ENCODE measurements at regions not wholly inside any gene's neighbourhood (a gene's known extent, or its start where the extent isn't known, plus 50 kb on each side); places are given as distances from the start of the nearest gene placed in this dataset.

DNA sequence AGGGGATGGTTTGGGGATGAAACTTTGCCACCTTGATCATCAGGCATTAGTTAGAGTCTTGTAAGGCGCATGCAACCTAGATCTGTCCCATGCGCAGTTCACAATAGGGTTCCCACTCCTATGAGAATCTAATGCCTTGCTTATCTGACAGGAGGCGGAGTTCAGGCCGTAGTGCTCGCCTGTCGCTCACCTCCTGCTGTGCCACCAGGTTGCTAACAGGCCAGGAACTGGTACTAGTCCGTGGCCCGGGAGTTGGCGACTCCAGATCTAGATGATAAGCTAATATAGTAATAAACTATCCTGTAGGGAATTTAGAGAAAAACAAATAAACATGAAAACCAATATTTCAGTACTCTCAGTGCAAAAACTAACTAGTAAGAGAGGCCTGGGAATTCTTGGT is 155.4 kb upstream of the ANO5 start:
- no peaks in the 10 kb centered on the region for H3K9me3 ChIP-seq (ENCODE audit: control insufficient read depth, insufficient read depth, low read length)
- H3K27me3 ChIP-seq (ENCODE audit: control insufficient read depth, insufficient read depth, low read length): no peaks in the 10 kb centered on the region
- 95% methylated on average over 4 of the region's 9 CpGs for WGBS (ENCODE audit: insufficient coverage)
- no peak overlapping the region for H3K27ac ChIP-seq (ENCODE audit: low read depth, low read length)
- DNase-seq (ENCODE audit: low read depth in 4 of 6, low spot score in 6 of 6): no peak
- no peaks in the 10 kb centered on the region for H3K36me3 ChIP-seq (ENCODE audit: control insufficient read depth, insufficient read depth, low read length)
- H3K4me3 ChIP-seq (ENCODE audit: low read depth, low read length): no peak overlapping the region
- H3K4me1 ChIP-seq (ENCODE audit: control insufficient read depth, insufficient read depth, low read length): no peaks in the 10 kb centered on the region

DNA sequence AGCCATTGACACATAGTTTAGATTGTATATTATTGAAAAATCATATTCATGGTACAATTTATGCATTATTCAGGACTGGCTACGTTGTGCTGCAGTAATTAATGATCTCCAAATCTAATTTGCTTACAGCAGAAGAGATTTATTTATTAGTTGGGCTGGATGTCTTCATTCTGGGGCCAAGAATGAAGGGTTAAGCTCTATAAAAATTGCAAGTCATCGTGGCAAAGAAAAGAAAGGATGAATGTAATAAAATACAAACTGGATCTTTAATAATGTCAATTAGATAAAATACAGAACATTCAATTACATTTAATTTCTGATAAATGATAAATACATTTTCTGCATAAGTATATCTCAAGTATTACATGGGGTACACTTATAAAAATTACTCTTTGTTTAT is 151.8 kb upstream of the ANO5 start:
- Histone ChIP-seq H3K27ac (ENCODE audit: low read depth, low read length) (no peak overlapping the region), H3K4me3 (ENCODE audit: low read depth, low read length) (no peak overlapping the region), H3K4me1 (ENCODE audit: control insufficient read depth, insufficient read depth, low read length) (no peaks in the 10 kb centered on the region), H3K9me3 (ENCODE audit: control insufficient read depth, insufficient read depth, low read length) (no peaks in the 10 kb centered on the region), H3K27me3 (ENCODE audit: control insufficient read depth, insufficient read depth, low read length) (no peaks in the 10 kb centered on the region), H3K36me3 (ENCODE audit: control insufficient read depth, insufficient read depth, low read length) (no peaks in the 10 kb centered on the region)
- no CpG with 5 or more reads among the region's 2 CpGs for WGBS (ENCODE audit: insufficient coverage)
- no peak for DNase-seq (ENCODE audit: low read depth in 4 of 6, low spot score in 6 of 6)

DNA sequence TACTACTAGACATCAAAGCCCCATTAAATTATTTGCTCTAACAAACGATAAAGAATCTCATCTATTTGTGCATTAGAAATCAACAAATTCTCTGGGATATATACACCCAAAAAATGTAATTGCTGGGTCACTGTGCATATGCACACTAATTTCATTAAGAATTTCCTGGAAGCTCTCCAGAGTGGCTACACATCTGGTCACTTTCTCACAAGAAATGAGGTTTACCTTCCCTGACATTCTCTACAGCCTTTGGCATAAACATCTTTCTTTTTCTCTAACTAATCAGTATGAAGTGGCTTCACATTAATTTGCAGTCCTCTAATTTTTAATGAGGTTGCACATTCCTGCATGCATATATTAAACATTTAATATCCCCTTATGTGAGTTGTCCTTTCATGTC is 150.8 kb upstream of the ANO5 start:
- no peaks in the 10 kb centered on the region for H3K9me3 ChIP-seq (ENCODE audit: control insufficient read depth, insufficient read depth, low read length)
- WGBS (ENCODE audit: insufficient coverage): no CpG with 5 or more reads among the region's 1 CpG
- DNase-seq (ENCODE audit: low read depth in 4 of 6, low spot score in 6 of 6): no peak

DNA sequence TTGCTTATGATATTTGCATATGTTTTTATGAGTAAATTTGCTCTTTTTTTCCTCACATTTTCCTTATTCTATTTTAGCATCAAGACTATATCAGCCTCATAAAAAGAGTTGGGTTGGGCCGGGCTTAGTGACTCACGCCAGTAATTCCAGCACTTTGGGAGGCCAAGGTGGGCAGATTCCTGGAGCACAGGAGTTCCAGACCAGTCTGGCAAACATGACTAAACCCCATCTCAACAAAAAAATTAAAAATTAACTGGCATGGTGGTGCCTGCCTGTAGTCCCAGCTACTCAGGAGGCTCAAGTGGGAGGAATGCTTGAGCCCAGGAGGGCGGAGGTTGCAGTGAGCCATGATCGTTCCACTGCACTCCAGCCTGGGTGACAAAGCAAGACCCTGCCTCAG is 148.8 kb upstream of the ANO5 start:
- Histone ChIP-seq H3K27me3 (ENCODE audit: control insufficient read depth, insufficient read depth, low read length) (no peaks in the 10 kb centered on the region), H3K36me3 (ENCODE audit: control insufficient read depth, insufficient read depth, low read length) (no peaks in the 10 kb centered on the region), H3K27ac (ENCODE audit: low read depth, low read length) (no peak overlapping the region), H3K4me3 (ENCODE audit: low read depth, low read length) (no peak overlapping the region), H3K4me1 (ENCODE audit: control insufficient read depth, insufficient read depth, low read length) (no peaks in the 10 kb centered on the region), H3K9me3 (ENCODE audit: control insufficient read depth, insufficient read depth, low read length) (no peaks in the 10 kb centered on the region)
- 100% methylated on average over 1 of the region's 4 CpGs for WGBS (ENCODE audit: insufficient coverage)
- DNase-seq (ENCODE audit: low read depth in 4 of 6, low spot score in 6 of 6): no peak

More for the DNA sequence above, 150.8 kb upstream of the ANO5 start:
- H3K4me1 ChIP-seq (ENCODE audit: control insufficient read depth, insufficient read depth, low read length): no peaks in the 10 kb centered on the region
- H3K36me3 ChIP-seq (ENCODE audit: control insufficient read depth, insufficient read depth, low read length): no peaks in the 10 kb centered on the region
- no peaks in the 10 kb centered on the region for H3K27me3 ChIP-seq (ENCODE audit: control insufficient read depth, insufficient read depth, low read length)
- H3K4me3 ChIP-seq (ENCODE audit: low read depth, low read length): no peak overlapping the region
- H3K27ac ChIP-seq (ENCODE audit: low read depth, low read length): no peak overlapping the region

DNA sequence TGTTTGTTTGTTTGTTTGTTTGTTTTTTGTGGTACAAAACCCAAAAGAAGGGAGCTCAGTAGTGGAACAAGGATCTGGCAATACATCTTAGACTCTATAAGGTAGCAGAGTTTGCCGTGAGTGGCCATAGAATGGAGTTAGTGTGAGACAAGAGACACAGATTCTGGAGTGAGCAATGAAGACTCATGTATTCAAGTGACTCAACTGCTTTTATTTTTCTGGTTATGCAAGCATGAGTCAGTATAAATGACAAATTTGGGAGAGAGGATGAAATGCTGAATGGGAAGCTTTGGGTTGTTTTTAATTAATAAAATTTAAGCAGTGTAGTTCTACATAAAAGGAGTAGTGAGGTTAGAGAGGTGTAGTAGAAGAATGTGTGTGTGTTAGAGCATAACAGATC is 143.6 kb upstream of the ANO5 start:
- no peak overlapping the region for H3K4me3 ChIP-seq (ENCODE audit: low read depth, low read length)
- no peak overlapping the region for H3K27ac ChIP-seq (ENCODE audit: low read depth, low read length)
- DNase-seq (ENCODE audit: low read depth in 4 of 6, low spot score in 6 of 6): no peak
- no peaks in the 10 kb centered on the region for H3K36me3 ChIP-seq (ENCODE audit: control insufficient read depth, insufficient read depth, low read length)
- 100% methylated on average over 1 of the region's 1 CpG for WGBS (ENCODE audit: insufficient coverage)
- no peaks in the 10 kb centered on the region for H3K4me1 ChIP-seq (ENCODE audit: control insufficient read depth, insufficient read depth, low read length)
- no peaks in the 10 kb centered on the region for H3K27me3 ChIP-seq (ENCODE audit: control insufficient read depth, insufficient read depth, low read length)
- no peaks in the 10 kb centered on the region for H3K9me3 ChIP-seq (ENCODE audit: control insufficient read depth, insufficient read depth, low read length)

GRCh38 chr11:22065472-22065871 is 127.4 kb upstream of the ANO5 start:
- WGBS (ENCODE audit: insufficient coverage): no CpG with 5 or more reads among the region's 1 CpG
- H3K27ac ChIP-seq (ENCODE audit: low read depth, low read length): no peak overlapping the region
- DNase-seq (ENCODE audit: low read depth in 4 of 6, low spot score in 6 of 6): no peak
- H3K36me3 ChIP-seq (ENCODE audit: control insufficient read depth, insufficient read depth, low read length): no peaks in the 10 kb centered on the region
- no peaks in the 10 kb centered on the region for H3K4me1 ChIP-seq (ENCODE audit: control insufficient read depth, insufficient read depth, low read length)
- H3K4me3 ChIP-seq (ENCODE audit: low read depth, low read length): no peak overlapping the region
- no peaks in the 10 kb centered on the region for H3K27me3 ChIP-seq (ENCODE audit: control insufficient read depth, insufficient read depth, low read length)
- H3K9me3 ChIP-seq (ENCODE audit: control insufficient read depth, insufficient read depth, low read length): peaks cover 8% of the 10 kb centered on the region

DNA sequence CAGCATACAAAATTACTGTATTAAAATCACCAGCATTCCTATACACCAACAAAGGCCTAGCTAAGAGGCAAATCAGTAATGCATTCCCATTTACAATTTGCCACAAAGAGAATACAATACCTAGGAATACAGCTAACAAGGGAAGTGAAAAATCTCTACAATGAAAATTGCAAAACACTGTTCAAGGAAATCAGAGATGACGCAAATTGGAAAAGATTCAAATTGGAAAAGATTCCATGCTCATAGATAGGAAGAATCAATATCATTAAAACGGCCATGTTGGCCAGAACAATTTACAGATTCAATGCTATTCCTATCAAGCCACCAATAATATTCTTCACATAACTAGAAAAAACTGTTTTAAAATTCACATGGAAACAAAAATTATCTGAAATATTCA is 123.0 kb upstream of the ANO5 start:
- Histone ChIP-seq H3K27me3 (ENCODE audit: control insufficient read depth, insufficient read depth, low read length) (no peaks in the 10 kb centered on the region), H3K36me3 (ENCODE audit: control insufficient read depth, insufficient read depth, low read length) (no peaks in the 10 kb centered on the region), H3K4me3 (ENCODE audit: low read depth, low read length) (no peak overlapping the region), H3K4me1 (ENCODE audit: control insufficient read depth, insufficient read depth, low read length) (no peaks in the 10 kb centered on the region), H3K9me3 (ENCODE audit: control insufficient read depth, insufficient read depth, low read length) (peaks cover 5% of the 10 kb centered on the region), H3K27ac (ENCODE audit: low read depth, low read length) (no peak overlapping the region)
- no peak for DNase-seq (ENCODE audit: low read depth in 4 of 6, low spot score in 6 of 6)
- WGBS (ENCODE audit: insufficient coverage): no CpG with 5 or more reads among the region's 2 CpGs

- Histone ChIP-seq H3K36me3 (ENCODE audit: control insufficient read depth, insufficient read depth, low read length) (no peaks in the 10 kb centered on the region), H3K27ac (ENCODE audit: low read depth, low read length) (no peak overlapping the region), H3K27me3 (ENCODE audit: control insufficient read depth, insufficient read depth, low read length) (no peaks in the 10 kb centered on the region), H3K4me1 (ENCODE audit: control insufficient read depth, insufficient read depth, low read length) (no peaks in the 10 kb centered on the region), H3K4me3 (ENCODE audit: low read depth, low read length) (no peak overlapping the region), H3K9me3 (ENCODE audit: control insufficient read depth, insufficient read depth, low read length) (no peaks in the 10 kb centered on the region)
- WGBS (ENCODE audit: insufficient coverage): 100% methylated on average over 1 of the region's 5 CpGs
- no peak for DNase-seq (ENCODE audit: low read depth in 4 of 6, low spot score in 6 of 6)
Observed at GRCh38 chr11:22076271-22076930, 116.5 kb upstream of the ANO5 start.

DNA sequence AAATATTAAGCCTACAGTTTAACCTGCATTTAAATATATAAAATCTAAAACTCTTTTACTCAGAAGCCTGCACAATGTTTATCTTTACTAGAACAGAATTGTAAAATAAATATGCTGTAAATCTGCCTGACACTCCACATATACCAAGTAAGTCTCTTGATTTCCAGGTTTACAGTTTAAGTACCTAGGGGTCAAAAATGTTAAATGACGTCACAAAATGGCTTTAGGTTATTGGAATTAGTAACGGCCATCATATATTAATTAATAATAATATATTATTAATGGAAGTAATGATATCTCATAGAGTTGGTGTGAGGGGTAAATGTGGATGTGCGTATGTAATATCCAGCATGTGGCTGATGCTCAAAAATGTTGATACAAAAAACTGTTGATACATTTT is 114.8 kb upstream of the ANO5 start:
- no peak overlapping the region for H3K27ac ChIP-seq (ENCODE audit: low read depth, low read length)
- H3K4me3 ChIP-seq (ENCODE audit: low read depth, low read length): no peak overlapping the region
- no peaks in the 10 kb centered on the region for H3K4me1 ChIP-seq (ENCODE audit: control insufficient read depth, insufficient read depth, low read length)
- no CpG with 5 or more reads among the region's 3 CpGs for WGBS (ENCODE audit: insufficient coverage)
- H3K27me3 ChIP-seq (ENCODE audit: control insufficient read depth, insufficient read depth, low read length): no peaks in the 10 kb centered on the region
- H3K36me3 ChIP-seq (ENCODE audit: control insufficient read depth, insufficient read depth, low read length): no peaks in the 10 kb centered on the region
- no peak for DNase-seq (ENCODE audit: low read depth in 4 of 6, low spot score in 6 of 6)
- no peaks in the 10 kb centered on the region for H3K9me3 ChIP-seq (ENCODE audit: control insufficient read depth, insufficient read depth, low read length)

GRCh38 chr11:22079133-22079872 is 113.6 kb upstream of the ANO5 start:
- Histone ChIP-seq H3K36me3 (ENCODE audit: control insufficient read depth, insufficient read depth, low read length) (no peaks in the 10 kb centered on the region), H3K27me3 (ENCODE audit: control insufficient read depth, insufficient read depth, low read length) (no peaks in the 10 kb centered on the region), H3K4me1 (ENCODE audit: control insufficient read depth, insufficient read depth, low read length) (no peaks in the 10 kb centered on the region), H3K4me3 (ENCODE audit: low read depth, low read length) (no peak overlapping the region), H3K9me3 (ENCODE audit: control insufficient read depth, insufficient read depth, low read length) (no peaks in the 10 kb centered on the region), H3K27ac (ENCODE audit: low read depth, low read length) (no peak overlapping the region)
- peak; percentile 19 to 93 (median 36) for DNase-seq (ENCODE audit: low read depth in 4 of 6, low spot score in 6 of 6)
- 43% methylated on average over 1 of the region's 1 CpG for WGBS (ENCODE audit: insufficient coverage)
